Naive thymus-derived CD4-positive, alpha-beta T cell (primary cell): ENCODE measurements at regions not wholly inside any gene's neighbourhood (a gene's known extent, or its start where the extent isn't known, plus 50 kb on each side); places are given as distances from the start of the nearest gene placed in this dataset.

Source experiments
- ATAC-seq: fragments of 150-1000 bp; cut with Tn5 transposase; 2 replicates; pipeline ENCODE4 v1.10.0; 2021; ENCODE audit warnings: mild to moderate bottlenecking, moderate library complexity
- CTCF ChIA-PET: fragments of 350-600 bp; sonication (Branson Sonifier 250); formaldehyde crosslinking; loops from one replicate; lab custom pipeline; 2021; ENCODE audit warnings: antibody characterized with exemption; lab: Charles Lee
- POLR2A ChIA-PET: fragments of 350-600 bp; sonication (Branson Sonifier 250); formaldehyde crosslinking; loops from one replicate; lab custom pipeline; 2021; ENCODE audit warnings: antibody characterized with exemption, inconsistent platforms; lab: Charles Lee
- DNase-seq, 9 donors: peaks; one replicate each; pipeline versions ENCODE4 v3.0.0 to v3.0.0-alpha.2; 2020 to 2022; ENCODE audit warnings: mixed read lengths in 1 of 9
- H3K27ac ChIP-seq: one replicate; pipeline ENCODE4 v1.7.0; 2013; ENCODE audit warnings: mild to moderate bottlenecking, low read depth, low read length, moderate library complexity
- H3K27me3 ChIP-seq, 2 donors: one replicate each; pipeline ENCODE4 v1.7.0; 2013; ENCODE audit warnings: low read length in 2 of 2, mild to moderate bottlenecking in 2 of 2, moderate library complexity in 2 of 2; ENCODE audit not compliant: control insufficient read depth in 2 of 2, insufficient read depth in 2 of 2
- H3K36me3 ChIP-seq, 3 experiments: 1 replicate in 2 of 3; 2 replicates in 1 of 3; pipeline ENCODE4 v1.7.0; 2013; ENCODE audit warnings: low read length in 3 of 3, mild to moderate bottlenecking in 3 of 3, moderate library complexity in 1 of 3; ENCODE audit not compliant: insufficient read depth in 3 of 3, control insufficient read depth in 2 of 3
- H3K4me1 ChIP-seq, 2 donors: one replicate each; pipeline ENCODE4 v1.7.0; 2013; ENCODE audit warnings: low read length in 2 of 2, mild to moderate bottlenecking in 2 of 2, moderate library complexity in 1 of 2; ENCODE audit not compliant: control insufficient read depth in 2 of 2, insufficient read depth in 2 of 2
- H3K4me3 ChIP-seq: 2 replicates; pipeline ENCODE4 v1.7.0; 2013; ENCODE audit warnings: mild to moderate bottlenecking, low read length
- H3K9me3 ChIP-seq, 3 experiments: 1 replicate in 2 of 3; 2 replicates in 1 of 3; pipeline ENCODE4 v1.7.0; 2013; ENCODE audit warnings: low read length in 3 of 3; ENCODE audit not compliant: control insufficient read depth in 2 of 3
- H3K27ac Mint-ChIP-seq, 9 donors: one replicate each; pipeline ENCODE4 v1.8.0; 2020 to 2022; ENCODE audit warnings: mixed read lengths in 9 of 9, mild to moderate bottlenecking in 8 of 9, moderate library complexity in 5 of 9, inconsistent platforms in 2 of 9
- H3K27me3 Mint-ChIP-seq, 5 donors: one replicate each; pipeline ENCODE4 v1.8.0; 2021 to 2022; ENCODE audit warnings: mixed read lengths in 5 of 5, mild to moderate bottlenecking in 1 of 5
- H3K36me3 Mint-ChIP-seq, 5 donors: one replicate each; pipeline ENCODE4 v1.8.0; 2020 to 2022; ENCODE audit warnings: mixed read lengths in 5 of 5, mild to moderate bottlenecking in 3 of 5, inconsistent platforms in 1 of 5
- H3K4me1 Mint-ChIP-seq, 7 donors: one replicate each; pipeline ENCODE4 v1.8.0; 2020 to 2022; ENCODE audit warnings: mixed read lengths in 7 of 7, mild to moderate bottlenecking in 3 of 7, inconsistent platforms in 1 of 7
- H3K4me3 Mint-ChIP-seq, 10 donors: one replicate each; pipeline ENCODE4 v1.8.0; 2020 to 2022; ENCODE audit warnings: mild to moderate bottlenecking in 10 of 10, mixed read lengths in 10 of 10, moderate library complexity in 6 of 10, inconsistent platforms in 2 of 10
- H3K9me3 Mint-ChIP-seq, 11 donors: one replicate each; pipeline ENCODE4 v1.8.0; 2020 to 2022; ENCODE audit warnings: mixed read lengths in 11 of 11, mild to moderate bottlenecking in 4 of 11, inconsistent platforms in 1 of 11, moderate library complexity in 1 of 11
- intact Hi-C, 2 donors: fragments of 100-400 bp; cut with micrococcal nuclease; formaldehyde crosslinking; loops; one replicate each; pipeline ENCODE4 v1.15.1; 2023

DNA sequence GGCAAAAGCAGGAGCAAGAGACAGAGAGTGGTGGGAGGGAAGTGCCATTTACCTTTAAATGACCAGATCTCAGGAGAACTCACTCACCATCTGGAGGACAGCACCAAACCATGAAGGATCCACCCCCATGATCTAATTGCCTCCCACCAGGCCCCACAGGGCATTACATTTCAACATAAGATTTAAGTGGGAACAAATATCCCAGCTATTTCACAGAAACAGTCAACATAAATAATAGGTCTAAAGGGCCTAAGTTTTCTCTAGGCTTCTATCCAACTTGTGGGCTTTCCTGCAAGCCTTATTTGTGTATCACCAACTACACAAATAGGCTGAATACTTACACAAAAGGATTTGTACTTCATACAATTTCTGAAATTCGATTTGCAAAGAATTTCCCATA, 196.8 kb upstream of the POT1 start:
- Mint-ChIP-seq H3K27ac (no peak overlapping the region), H3K36me3 (peaks cover 0 to 10% (median 0%) of the 10 kb centered on the region in 5 donors), H3K4me1 (no peaks in the 10 kb centered on the region), H3K27me3 (no peaks in the 10 kb centered on the region), H3K9me3 (peaks cover 0 to 8% (median 0%) of the 10 kb centered on the region in 11 donors), H3K4me3 (no peak overlapping the region)
- ATAC-seq (no peak), DNase-seq (no peak)
- H3K27me3 ChIP-seq, result no peaks in the 10 kb centered on the region
- intact Hi-C loops, result no loop called here
- POLR2A ChIA-PET, result no interaction called here
- H3K4me1 ChIP-seq, result no peaks in the 10 kb centered on the region
- no peak overlapping the region for H3K27ac ChIP-seq
- H3K4me3 ChIP-seq, result no peak overlapping the region
- CTCF ChIA-PET, result no interaction called here
- H3K9me3 ChIP-seq, result no peaks in the 10 kb centered on the region
- no peaks in the 10 kb centered on the region for H3K36me3 ChIP-seq

DNA sequence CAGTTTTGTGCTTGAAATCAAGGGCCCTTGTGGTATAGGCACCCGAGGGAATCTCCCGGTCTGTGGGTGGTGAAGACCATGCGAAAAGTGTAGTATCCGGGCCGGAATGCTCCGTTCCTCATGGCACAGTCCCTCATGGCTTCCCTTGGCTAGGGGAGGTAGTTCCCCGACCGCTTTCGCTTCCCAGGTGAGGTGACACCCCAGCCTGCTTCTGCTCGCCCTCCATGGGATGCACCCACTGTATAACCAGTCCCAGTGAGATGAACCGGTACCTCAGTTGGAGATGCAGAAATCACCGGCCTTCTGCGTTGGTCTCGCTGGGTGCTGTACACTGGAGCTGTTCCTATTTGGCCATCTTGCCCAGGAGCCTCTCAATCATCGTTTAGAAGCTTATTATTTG, 195.7 kb upstream of the POT1 start:
- no peaks in the 10 kb centered on the region for H3K27me3 Mint-ChIP-seq
- Histone ChIP-seq H3K27me3 (no peaks in the 10 kb centered on the region), H3K9me3 (no peaks in the 10 kb centered on the region), H3K4me3 (no peak overlapping the region), H3K36me3 (no peaks in the 10 kb centered on the region), H3K4me1 (no peaks in the 10 kb centered on the region), H3K27ac (no peak overlapping the region)
- H3K9me3 Mint-ChIP-seq, result peaks cover 0 to 8% (median 0%) of the 10 kb centered on the region in 11 donors
- intact Hi-C loops, result no loop called here
- ATAC-seq (no peak), DNase-seq (no peak)
- ChIA-PET CTCF (no interaction called here), POLR2A (no interaction called here)
- H3K36me3 Mint-ChIP-seq, result peaks cover 0 to 10% (median 0%) of the 10 kb centered on the region in 5 donors
- H3K27ac Mint-ChIP-seq, result no peak overlapping the region
- H3K4me3 Mint-ChIP-seq, result no peak overlapping the region
- H3K4me1 Mint-ChIP-seq, result no peaks in the 10 kb centered on the region

DNA sequence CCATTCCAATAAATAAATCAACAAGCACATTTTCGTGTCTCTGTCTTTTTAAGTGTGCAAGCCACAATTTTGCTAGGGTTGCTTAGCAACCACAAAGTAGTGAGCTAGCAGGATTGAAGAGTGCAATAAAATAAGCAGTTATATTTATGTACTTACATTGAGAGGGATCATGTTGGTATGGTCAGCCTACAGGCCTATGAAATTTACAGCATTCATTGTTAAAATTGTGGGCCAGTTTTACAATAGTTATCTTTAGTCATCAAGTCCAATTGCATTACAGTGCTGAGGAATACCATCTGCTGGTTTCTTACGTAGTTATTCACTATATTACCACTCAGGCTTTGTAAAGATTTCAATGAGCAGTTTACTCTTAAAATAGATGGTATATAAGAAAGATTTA, 192.5 kb upstream of the POT1 start:
- DNase-seq (no peak), ATAC-seq (no peak)
- ChIA-PET CTCF (interaction anchor here (0.6 kb wide), 1 partner anchor 308 kb away, joined by 3 read pairs; no protein-coding TSS in a partner anchor), POLR2A (no interaction called here)
- intact Hi-C loops, result no loop called here
- H3K4me1 ChIP-seq, result no peaks in the 10 kb centered on the region
- Mint-ChIP-seq H3K4me3 (no peak overlapping the region), H3K36me3 (peaks cover 0 to 10% (median 0%) of the 10 kb centered on the region in 5 donors), H3K27ac (no peak overlapping the region), H3K9me3 (peaks cover 0 to 8% (median 0%) of the 10 kb centered on the region in 11 donors), H3K4me1 (no peaks in the 10 kb centered on the region), H3K27me3 (no peaks in the 10 kb centered on the region)
- no peaks in the 10 kb centered on the region for H3K9me3 ChIP-seq
- H3K27me3 ChIP-seq, result no peaks in the 10 kb centered on the region
- no peaks in the 10 kb centered on the region for H3K36me3 ChIP-seq
- no peak overlapping the region for H3K27ac ChIP-seq
- H3K4me3 ChIP-seq, result no peak overlapping the region

DNA sequence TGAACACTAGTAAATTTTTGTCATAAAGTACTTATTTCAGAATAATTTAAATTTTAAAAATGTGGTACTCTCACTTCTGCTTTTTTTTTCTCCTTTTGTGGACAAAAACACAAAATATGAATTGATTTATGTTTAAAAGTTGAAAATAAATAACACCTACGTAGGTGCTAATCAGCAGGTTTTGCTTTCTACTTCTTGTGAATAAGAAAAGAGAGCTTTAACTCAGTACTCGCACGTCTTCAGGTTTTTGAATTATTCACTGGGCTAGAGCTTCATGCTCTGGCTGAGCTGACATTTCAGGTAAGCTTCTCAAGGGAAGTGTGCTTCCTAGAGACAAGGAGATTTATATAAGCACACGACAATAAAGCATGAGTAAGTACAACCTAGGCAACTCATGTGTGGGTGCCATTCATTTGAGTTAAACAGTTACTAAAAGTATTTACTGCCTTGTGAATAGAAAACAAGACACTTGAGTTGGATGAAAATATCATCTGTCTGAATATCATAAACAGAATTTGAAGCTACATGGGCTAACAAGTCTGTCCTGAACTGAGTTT, 190.0 kb upstream of the POT1 start:
- Mint-ChIP-seq H3K4me1 (no peaks in the 10 kb centered on the region), H3K4me3 (no peak overlapping the region), H3K36me3 (no peaks in the 10 kb centered on the region), H3K27me3 (no peaks in the 10 kb centered on the region), H3K27ac (no peak overlapping the region), H3K9me3 (peaks cover 0 to 3% (median 0%) of the 10 kb centered on the region in 11 donors)
- no peaks in the 10 kb centered on the region for H3K36me3 ChIP-seq
- H3K4me3 ChIP-seq, result no peak overlapping the region
- H3K4me1 ChIP-seq, result no peaks in the 10 kb centered on the region
- H3K27ac ChIP-seq, result no peak overlapping the region
- POLR2A ChIA-PET, result no interaction called here
- H3K9me3 ChIP-seq, result no peaks in the 10 kb centered on the region
- no peaks in the 10 kb centered on the region for H3K27me3 ChIP-seq
- CTCF ChIA-PET, result no interaction called here
- ATAC-seq (no peak), DNase-seq (no peak)
- intact Hi-C loops, result no loop called here

DNA sequence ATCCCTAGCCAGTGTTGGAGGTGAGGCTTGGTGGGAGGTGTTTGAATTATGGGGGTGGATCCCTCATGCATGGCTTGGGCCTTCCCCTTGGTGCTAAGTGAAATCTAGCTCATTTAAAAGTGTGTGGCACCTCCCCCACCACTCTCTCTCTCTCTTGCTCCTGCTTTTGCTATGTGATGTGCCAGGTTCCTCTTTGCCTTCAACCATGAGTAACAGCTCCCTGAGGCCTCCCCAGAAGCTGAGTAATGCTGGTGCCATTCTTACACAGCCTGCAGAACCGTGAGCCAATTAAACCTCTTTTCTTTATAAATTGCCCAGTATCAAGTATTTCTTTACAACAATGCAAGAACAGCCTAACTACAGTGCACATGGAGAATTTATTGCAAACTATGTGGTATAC, 188.8 kb upstream of the POT1 start:
- Mint-ChIP-seq H3K36me3 (no peaks in the 10 kb centered on the region), H3K27ac (no peak overlapping the region), H3K4me1 (no peaks in the 10 kb centered on the region), H3K4me3 (no peak overlapping the region), H3K27me3 (no peaks in the 10 kb centered on the region), H3K9me3 (peaks cover 0 to 1% (median 0%) of the 10 kb centered on the region in 11 donors)
- Histone ChIP-seq H3K9me3 (no peaks in the 10 kb centered on the region), H3K36me3 (no peaks in the 10 kb centered on the region), H3K4me1 (no peaks in the 10 kb centered on the region), H3K27ac (no peak overlapping the region), H3K27me3 (no peaks in the 10 kb centered on the region), H3K4me3 (no peak overlapping the region)
- CTCF ChIA-PET, result interaction anchor here (0.6 kb wide), 1 partner anchor 38 kb away, joined by 5 read pairs; no protein-coding TSS in a partner anchor
- ATAC-seq (no peak), DNase-seq (no peak)
- intact Hi-C loops, result no loop called here
- POLR2A ChIA-PET, result no interaction called here

DNA sequence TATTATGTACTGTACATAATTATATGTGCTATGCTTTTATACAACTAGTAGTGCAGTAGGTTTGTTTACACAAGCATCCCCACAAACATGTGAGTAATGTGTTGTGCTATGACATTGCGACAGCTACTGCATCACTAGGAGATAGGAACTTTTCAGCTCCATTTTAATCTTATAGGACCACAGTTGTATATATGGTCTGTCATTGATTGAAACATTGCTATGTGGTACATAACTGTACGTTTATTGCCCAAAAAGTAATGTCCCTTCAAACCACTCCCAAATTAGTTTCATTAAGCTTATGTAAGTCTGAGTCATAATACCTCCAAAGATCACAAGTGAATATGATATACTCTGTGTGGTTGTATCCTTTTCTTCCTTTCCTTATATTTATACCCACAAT, 183.2 kb upstream of the POT1 start:
- H3K4me3 Mint-ChIP-seq, result no peak overlapping the region
- DNase-seq (no peak), ATAC-seq (no peak)
- H3K4me1 Mint-ChIP-seq, result no peaks in the 10 kb centered on the region
- ChIA-PET CTCF (no interaction called here), POLR2A (no interaction called here)
- no peaks in the 10 kb centered on the region for H3K27me3 ChIP-seq
- no peaks in the 10 kb centered on the region for H3K4me1 ChIP-seq
- no peak overlapping the region for H3K27ac Mint-ChIP-seq
- no peak overlapping the region for H3K27ac ChIP-seq
- peaks cover 0 to 24% (median 8%) of the 10 kb centered on the region in 11 donors for H3K9me3 Mint-ChIP-seq
- no peak overlapping the region for H3K4me3 ChIP-seq
- H3K27me3 Mint-ChIP-seq, result no peaks in the 10 kb centered on the region
- H3K9me3 ChIP-seq, result peaks cover 0 to 3% (median 0%) of the 10 kb centered on the region in 3 experiments
- peaks cover 0 to 6% (median 0%) of the 10 kb centered on the region in 5 donors for H3K36me3 Mint-ChIP-seq
- intact Hi-C loops, result loop anchor here in 1 of 2 donors (5.0 kb wide), 1 partner anchor 49 kb away; no protein-coding TSS in a partner anchor
- no peaks in the 10 kb centered on the region for H3K36me3 ChIP-seq

DNA sequence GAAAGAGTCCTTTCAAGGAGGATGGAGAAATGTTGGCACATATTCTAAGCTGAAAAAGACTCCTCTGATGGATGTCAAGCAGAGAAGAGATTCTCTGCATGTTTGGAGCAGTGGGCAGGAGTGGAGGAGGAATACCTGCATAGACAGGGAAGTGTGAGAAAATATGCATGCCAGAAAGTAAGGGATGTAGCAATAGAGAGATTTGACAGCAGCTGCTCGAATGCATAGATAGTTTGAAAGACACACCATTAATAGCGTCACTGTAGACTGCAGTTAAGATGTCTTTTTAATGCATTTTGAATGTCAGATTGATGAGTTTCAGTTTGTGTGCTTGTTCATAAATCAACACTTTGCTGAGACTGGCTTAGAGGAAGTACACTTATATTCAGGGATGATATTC, 169.9 kb upstream of the POT1 start:
- no peaks in the 10 kb centered on the region for H3K36me3 ChIP-seq
- POLR2A ChIA-PET, result no interaction called here
- intact Hi-C loops, result no loop called here
- ATAC-seq (no peak), DNase-seq (no peak)
- Mint-ChIP-seq H3K4me1 (no peaks in the 10 kb centered on the region), H3K9me3 (peaks cover 0 to 8% (median 4%) of the 10 kb centered on the region in 11 donors), H3K27ac (no peak overlapping the region), H3K27me3 (no peaks in the 10 kb centered on the region), H3K36me3 (peaks cover 0 to 3% (median 0%) of the 10 kb centered on the region in 5 donors), H3K4me3 (no peak overlapping the region)
- H3K27me3 ChIP-seq, result no peaks in the 10 kb centered on the region
- H3K4me1 ChIP-seq, result no peaks in the 10 kb centered on the region
- no peak overlapping the region for H3K27ac ChIP-seq
- no peaks in the 10 kb centered on the region for H3K9me3 ChIP-seq
- CTCF ChIA-PET, result no interaction called here
- no peak overlapping the region for H3K4me3 ChIP-seq
